ENCODE measurements at regions not wholly inside any gene's neighbourhood (a gene's known extent, or its start where the extent isn't known, plus 50 kb on each side); places are given as distances from the start of the nearest gene placed in this dataset.

DNA sequence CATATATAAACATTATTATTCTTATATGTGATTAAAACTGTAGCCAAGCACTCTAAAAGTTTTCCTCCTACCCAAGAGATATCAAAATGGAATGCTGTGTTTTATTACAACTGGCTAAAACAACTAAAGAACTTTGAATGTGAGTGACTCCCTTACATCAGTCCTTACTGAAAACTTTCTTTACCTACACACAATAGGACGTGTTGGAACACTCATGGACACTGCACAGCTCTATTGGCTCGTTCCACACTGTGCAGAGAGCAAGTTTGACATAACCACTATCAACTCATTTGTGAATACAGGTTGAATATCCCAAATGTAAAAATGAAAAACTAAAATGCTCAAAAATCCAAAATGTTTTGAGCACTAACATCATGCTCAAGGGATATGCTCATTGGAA lies 650.6 kb downstream of the SLC4A3 start:
- DNase-seq (ENCODE audit: low spot score) = no peak

DNA sequence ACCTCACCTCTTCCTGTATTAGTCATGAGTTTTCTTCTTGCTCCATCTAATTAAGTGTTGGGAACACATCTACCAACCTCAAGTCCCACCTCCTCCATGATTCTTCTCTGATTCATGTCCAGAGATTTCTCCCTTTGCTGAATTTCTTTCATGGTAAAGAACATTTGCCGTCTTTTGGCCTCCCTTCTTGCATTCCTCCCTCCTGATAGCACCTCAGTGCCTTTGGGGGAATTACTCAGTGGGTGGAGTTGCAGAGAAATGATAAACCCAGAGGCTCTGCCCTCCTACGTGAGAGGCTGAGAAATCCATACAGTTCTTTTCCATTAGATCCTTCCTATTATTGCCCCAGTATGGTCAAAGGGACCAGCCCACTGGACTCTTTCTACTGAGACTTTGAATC lies 651.9 kb downstream of the SLC4A3 start:
- DNase-seq (ENCODE audit: low spot score) = peak; percentile 97

DNA sequence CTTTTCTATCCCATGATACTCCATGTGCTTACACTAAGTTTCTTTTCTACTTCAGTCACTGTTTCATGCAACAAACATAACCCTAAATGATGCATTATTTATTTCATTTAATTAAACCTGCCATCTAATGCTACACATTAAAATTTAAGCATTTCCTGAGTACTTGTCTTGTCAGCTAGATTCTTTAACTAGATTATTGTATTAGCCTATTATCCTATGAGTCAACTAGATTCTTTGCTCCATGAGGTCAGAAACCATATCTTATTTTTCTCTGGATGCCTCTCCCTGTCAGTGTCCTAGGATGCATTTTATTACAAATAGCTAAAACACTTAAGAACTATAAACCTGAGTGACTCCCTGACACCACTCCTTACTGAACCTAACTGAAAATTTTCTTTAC lies 652.4 kb downstream of the SLC4A3 start:
- peak; percentile 74 for DNase-seq (ENCODE audit: low spot score)

DNA sequence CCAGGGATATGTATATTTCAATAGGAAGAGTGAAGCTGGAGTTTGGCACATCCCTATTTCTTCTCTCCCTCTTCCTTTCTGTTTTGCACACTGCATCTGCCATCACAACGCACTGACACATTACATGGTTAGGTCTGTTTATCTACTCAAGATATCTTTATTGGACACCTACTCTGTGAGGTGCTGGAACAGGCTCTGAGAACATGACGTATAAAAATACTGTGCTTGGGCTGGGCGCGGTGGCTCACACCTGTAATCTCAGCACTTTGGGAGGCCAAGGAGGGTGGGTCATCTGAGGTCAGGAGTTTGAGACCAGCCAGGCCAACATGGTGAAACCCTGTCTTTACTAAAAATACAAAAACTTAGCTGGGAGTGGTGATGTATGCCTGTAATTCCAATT lies 653.3 kb downstream of the SLC4A3 start:
- no peak for DNase-seq (ENCODE audit: low spot score)

DNA sequence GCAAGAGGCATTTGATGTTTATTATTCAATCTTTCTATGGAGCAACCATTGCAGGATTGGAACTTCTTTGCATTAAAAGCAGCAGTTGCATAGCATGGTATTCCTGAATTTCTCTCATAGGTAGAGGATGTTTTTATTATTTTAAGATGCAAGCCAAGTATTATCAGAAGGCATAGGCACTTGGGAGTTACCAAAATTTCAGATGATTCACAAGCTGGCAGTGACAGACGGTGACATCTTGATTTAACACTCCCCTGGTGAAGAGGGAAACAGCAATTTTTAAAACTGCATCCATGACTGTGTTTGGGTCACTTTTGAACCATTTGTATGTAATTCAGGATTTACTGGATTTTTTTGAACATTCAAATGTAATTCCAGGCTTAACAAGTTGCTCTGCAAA lies 654.3 kb downstream of the SLC4A3 start:
- DNase-seq (ENCODE audit: low spot score) = peak; percentile 55

DNA sequence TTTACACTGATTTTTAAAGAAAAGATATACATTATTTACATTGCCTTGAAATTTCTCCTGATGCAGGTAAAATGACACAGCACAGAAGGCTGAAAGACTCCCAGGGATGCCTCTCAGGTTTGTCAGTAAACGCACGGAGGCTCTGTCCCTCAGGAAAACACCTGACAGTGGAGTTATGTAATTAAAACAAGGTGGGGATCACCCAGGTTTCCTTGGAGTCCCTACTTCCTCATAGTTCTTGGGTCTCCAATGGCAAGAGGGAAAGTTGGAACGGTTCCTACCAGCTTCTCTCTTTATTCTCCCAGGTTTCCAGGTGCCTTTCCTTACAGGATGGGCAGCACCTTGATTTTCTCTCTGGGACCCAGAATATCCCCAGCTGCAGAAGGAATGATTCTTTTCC lies 654.8 kb downstream of the SLC4A3 start:
- no peak for DNase-seq (ENCODE audit: low spot score)

DNA sequence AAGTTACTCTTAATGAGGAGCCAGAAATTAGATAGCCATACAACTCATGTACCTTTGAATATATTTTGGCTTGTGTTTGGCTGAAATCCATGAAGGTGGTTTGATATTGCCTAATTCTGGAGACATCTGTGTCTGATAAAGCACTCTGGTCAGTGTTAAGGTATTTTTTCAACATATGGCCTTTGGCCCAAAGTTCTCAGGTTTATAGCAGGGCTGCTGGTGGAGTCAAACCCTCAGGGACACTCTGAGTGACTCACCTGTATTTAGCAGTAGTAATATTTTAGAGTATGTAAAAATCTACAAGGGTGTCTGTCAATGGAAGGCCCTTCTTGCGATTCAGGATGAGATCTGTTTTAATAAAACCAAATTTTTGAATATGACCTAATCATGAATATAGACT lies 666.5 kb downstream of the SLC4A3 start:
- no peak for DNase-seq (ENCODE audit: low spot score)

DNA sequence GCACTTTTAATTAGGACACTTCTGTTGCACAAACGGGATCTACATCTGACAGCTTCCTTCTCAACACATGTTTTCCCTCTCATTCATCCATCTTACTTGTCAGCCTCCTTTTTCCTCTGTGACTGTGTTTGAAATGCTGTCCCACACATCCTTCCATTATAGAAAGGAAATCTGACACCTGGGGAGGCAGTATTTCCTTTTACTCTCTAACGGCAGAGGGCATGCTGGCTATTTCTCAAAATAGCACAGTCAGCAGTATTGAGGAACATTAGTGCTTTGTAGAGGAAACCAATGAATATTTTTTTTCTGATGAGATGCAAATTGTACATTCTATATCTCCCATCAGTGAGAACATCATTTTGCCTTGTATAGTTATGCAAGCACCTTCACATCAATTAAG lies 668.7 kb downstream of the SLC4A3 start:
- DNase-seq (ENCODE audit: low spot score) = no peak

DNA sequence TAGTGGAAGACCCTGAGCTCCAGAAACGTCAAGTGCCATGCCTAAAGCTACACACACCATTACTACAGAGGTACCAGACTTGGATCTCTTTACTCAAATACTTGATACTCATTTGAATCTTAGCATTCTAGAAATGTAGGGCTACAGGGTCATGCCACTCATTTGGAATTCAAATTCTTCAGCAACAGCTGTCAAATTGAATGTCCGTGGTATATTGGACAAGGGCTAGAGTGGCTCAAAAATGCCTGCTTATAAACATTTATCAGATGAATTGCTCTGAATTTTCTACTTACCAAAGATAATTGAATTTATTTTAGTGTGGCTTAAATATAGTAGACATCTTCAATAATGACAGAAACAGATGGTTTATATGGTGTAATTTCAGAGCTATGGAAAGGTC lies 669.7 kb downstream of the SLC4A3 start:
- DNase-seq (ENCODE audit: low spot score) = no peak

DNA sequence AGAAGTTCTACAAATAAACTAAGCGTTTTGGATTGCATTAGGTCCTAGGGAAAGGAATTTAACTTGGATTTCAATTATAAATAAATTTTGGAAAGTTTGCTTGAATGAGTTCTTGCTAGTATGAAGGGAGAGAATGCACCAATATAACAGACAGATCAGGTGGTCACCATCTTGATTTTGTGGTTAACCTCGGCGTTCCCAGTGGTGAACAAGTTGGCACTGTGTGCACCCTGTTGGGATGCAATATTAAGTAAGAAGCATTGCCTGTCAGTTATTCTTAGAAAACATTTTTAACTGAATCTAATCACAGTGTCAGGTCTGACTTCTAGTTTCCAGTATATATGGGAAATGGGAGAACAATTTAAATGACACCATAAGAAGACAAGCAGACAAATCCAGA lies 673.4 kb downstream of the SLC4A3 start:
- no peak for DNase-seq (ENCODE audit: low spot score)

DNA sequence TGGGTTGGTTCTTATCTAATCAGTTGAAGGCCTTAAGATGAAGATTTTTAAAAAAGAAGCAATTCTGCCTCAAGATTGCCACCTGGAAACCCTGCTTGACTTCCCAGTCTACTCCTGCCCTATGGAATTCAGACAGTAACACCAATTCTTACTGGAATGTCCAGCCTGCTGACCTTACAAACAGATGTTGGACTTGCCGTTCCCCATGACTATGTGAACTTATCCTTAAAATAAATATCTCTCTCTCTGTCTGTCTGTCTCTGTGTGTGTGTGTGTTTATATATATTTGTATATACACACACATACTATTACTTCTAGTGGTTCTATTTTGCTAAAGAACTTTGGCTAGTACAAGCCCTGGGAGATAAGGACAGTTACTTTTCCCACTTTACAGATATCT lies 675.3 kb downstream of the SLC4A3 start:
- DNase-seq (ENCODE audit: low spot score) = no peak

DNA sequence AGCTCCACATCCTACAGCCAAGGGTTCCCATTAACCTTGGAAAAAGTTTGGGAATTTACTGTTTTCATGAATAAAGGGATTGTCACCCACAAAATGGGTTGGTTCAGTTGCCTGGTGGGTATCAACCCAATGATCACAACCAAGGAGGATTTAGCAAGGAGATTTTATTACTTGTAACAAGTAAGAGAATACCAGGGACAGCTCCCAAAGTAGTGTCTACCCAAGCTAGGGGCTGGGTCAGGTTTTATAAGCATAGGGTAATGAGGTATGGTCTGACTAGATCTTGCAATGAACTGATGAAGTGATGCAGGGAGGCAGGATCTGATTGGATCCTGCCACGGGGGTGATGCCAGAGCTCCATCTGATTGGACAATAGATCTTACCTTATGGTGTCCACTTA lies 681.8 kb downstream of the SLC4A3 start:
- DNase-seq (ENCODE audit: low spot score) = no peak

DNA sequence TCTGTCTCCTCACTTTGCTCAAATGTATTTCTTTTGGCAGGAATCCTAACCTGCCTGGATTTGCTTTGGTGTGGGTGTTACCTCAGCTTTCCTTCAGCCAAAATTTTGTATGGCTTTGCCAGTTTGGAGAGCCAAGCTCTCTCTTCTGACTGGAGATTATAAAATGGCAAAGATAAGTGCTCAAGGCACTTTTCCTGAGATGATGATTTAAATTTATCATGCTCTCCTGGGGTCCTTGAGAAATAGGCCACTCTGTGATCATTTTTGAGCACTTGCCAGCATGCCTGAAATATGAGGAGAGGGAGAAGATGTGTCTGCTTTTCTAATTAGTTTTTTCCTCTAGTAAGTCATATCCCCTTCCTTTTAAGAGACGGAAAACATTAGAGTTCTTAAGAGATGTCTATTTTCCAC lies 683.0 kb downstream of the SLC4A3 start:
- no peak for DNase-seq (ENCODE audit: low spot score)

DNA sequence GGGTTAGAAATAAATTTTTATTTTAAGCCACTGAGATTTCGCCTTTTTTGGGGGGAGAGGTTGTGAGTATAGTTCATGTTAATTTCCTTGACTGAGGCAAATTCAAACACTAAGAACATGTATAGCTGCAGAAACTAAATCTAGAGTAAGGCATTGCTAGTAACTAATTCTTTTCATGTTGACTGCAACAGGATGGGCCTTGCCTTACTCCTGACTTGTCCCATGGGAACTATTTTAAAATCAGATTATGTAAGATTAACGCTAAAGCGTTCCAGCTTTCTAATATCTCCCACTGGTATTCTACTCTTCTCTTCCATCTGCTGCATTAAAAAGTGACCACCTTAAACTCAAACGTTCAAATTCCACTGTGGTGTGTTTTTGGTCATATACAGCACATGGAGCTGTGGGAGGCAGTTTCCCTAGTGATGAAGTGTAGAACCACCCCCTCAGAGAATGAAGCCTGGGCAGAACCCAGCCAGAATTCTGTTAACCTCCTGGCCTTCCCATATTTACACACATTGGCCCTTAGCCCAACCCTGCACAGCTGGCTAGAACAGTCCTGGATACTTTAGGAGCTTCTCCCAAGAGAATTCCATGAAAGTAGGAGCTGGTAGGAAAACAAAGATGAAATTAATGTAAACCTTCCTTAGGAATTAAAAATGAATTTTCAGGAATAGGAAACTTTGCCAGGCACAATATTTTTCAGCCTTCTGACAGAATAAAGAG lies 687.8 kb downstream of the SLC4A3 start:
- no peak for DNase-seq (ENCODE audit: low spot score)

DNA sequence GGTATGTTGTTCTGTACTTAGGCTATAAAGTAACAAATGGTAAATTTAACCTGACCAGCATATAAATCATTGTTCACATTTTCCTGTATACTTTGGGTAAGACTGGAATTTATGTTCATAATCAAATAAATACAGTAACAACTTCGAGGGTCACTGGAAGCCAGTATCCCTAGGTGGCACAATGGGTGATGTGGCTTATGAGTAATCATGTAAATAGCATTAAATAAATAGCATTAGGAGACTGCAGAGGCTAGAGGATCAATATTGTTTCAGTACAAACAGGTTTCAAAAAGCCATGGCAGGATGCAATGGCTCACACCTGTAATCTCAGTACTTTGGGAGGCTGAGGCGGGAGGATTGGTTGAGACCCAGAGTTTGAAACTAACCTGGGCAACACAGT lies 690.6 kb downstream of the SLC4A3 start:
- no peak for DNase-seq (ENCODE audit: low spot score)

DNA sequence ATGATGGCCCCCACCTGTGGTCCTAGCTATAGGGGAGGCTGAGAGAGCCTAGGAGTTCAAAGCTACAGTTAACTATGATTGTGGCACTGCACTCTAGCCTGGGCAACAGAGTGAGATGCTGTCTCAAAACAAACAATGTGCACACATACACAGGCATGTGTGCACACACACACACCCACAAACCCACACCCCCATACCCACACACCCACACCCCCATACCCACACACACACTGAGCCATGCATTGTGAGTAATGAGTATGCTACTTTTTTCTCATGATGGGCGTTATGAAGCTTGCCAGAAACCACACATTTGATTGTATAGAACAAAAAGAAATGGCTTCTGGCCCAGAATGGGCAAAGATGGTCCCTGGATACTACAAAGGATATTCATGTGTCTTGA lies 691.1 kb downstream of the SLC4A3 start:
- DNase-seq (ENCODE audit: low spot score) = no peak

DNA sequence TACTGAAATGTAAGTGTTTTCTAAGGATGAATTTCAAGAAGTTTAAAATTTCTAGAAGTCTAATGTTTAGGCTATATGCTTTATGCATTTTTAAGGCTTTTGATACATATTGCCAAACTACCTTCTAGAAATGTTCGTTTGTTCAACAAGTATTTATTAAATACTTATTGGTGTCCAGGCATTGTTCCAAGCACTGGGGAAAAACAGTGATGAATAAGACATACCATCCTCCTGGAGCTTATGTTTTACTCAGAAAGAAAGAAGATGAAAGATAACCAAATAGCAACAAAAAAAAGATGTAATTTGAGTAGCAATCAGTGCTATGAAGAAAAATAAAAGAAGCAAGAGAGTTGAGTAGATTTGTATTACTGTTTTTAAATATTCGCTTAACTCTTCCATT lies 692.9 kb downstream of the SLC4A3 start:
- no peak for DNase-seq (ENCODE audit: low spot score)

DNA sequence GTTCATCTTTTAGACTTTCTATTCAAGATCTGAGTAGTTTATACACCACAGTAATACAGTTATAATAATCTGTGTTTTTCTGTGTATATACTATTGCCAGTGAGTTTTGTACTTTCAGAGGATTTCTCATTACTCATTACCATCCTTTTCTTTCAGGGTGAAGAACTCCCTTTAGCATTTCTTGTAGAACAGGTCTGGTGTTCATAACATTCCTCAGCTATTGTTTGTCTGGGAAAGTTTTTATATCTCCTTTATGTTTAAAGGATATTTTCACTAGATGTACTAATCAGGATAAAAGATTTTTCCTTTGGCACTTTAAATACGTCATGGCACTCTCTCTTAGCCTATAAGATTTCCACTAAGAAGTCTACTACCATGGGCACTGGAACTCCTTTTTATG lies 705.5 kb downstream of the SLC4A3 start:
- DNase-seq (ENCODE audit: low spot score) = no peak

DNA sequence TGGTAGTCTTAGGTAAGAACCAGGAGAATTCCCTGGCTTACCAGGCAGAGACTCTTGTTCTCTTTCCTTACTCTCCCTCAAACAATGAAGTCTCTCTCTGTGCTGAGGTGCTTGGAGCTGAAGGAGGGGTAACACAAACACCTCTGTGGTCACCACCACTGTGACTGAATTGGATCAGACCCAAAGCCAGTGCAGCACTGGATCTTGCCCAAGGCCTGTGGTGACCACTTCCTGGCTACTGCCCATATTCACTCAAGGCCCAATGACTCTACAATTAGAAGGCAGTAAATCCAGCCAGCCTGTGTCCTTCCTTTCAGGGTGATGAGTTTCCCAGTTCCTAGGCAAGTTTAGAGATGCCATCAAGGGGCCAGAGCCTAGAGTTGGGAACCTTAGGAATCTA lies 706.8 kb downstream of the SLC4A3 start:
- DNase-seq (ENCODE audit: low spot score) = peak; percentile 85

DNA sequence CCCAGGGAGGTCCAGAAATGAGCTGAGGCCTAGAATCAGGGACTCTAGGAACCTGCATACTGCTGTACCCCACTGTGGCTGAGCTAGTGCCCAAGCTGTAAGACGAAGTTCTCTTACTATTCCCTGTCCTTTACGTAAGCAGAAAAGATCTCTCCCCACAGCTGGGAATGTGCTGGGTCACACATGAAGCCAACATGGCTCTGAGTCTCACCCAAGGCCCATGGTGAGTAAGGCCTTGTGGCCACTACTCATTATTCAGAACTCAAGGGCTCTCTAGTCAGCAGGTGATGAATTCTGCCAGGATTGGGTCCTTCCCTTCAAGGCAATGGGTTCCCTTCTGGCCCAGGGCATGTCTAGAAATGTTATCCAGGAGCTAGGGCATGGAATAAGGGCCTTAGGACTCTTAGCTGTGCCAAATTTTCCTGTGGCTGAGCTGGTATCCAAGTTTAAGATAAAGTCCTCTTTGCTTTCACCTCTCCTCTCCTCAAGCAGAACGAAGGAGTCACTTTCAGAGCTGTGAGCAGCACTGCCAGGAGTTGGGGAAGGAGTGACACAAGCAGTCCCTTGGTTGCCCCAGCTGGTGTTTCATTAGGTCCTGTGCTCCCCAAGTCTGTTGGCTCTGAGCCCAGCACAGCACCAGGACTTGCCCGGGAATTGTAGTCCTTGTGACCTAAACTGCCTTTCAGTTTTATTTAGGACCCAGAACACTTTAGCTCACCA lies 707.6 kb downstream of the SLC4A3 start:
- no peak for DNase-seq (ENCODE audit: low spot score)

DNA sequence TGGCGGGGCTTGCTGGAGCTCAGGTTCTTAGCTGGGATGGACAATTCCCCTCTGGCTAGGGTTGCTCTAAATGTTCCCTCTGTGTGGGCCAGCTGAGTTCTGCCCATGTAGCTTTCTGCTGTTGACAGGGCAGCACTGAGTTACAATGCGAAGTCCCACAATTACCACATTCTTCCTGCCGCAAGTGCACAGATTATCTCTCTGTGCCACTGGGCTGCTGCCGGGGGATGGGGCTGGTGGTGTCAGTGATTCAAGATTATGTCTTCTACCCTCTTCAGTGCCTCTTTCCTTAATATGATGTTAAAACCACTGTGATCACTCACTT lies 708.1 kb downstream of the SLC4A3 start:
- no peak for DNase-seq (ENCODE audit: low spot score)

DNA sequence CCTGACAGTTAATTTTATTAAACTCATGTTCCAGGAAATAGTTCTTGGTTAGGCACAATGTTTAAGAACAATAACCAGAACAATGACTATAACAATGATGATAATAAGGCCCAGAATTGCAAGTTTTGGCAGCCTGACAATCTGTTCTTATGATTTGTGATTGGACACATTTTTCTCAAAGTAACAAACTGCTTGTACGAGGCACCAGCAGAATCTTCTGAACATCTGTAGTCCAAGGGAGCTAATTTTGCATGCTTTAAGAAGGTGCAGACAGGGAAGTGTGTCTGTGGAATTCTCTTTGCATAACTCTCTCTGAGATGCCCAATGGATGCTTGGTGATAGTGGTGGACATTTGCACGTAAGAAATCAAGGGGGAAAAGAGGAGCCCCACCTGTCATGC lies 709.3 kb downstream of the SLC4A3 start:
- no peak for DNase-seq (ENCODE audit: low spot score)

DNA sequence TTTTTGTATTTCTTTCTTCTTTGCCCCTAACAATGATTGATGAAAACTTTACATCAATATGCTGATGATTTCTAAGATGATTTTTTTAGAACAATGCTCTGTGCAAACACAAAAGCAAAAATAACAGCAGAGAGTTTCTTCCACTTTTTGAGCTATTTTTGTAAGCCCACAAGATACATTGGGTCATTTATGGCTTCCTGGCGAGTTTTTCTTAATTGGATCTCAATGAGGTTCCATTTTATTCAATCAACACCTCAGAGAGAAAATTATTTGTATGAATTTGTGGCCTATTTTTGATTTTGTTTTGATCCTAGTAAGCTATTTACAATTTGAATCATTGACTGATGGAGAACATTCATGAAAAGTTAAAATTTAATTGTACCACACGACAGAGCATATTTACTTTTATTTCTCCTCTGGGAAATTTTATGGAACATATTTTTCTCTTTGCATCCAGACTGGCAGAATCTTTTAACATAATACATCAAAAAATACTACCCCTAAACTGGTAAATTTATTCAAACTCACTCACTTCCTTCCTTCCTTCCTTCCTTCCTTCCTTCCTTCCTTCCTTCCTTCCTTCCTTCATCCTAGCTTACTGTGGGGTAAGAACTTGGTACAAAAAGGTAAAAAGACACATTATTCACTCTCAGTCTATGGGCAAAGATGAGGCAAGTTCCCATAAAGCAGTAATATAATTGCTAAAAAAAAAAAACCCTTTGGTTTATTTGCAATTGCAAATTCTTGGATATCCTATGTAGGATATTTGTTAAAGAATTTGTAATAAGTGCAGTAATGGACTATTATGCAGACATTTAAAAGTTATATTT lies 710.4 kb downstream of the SLC4A3 start:
- DNase-seq (ENCODE audit: low spot score) = no peak
